Hippocampal formation (tissue), 2 donors: ENCODE measurements at regions not wholly inside any gene's neighbourhood (a gene's known extent, or its start where the extent isn't known, plus 50 kb on each side); places are given as distances from the start of the nearest gene placed in this dataset.
A peak's percentile ranks its signal among the peaks of the same experiment; 100 is the strongest.

Experiments used
- DNase-seq, 2 donors: peaks; one replicate each; lab custom pipeline; 2025; lab: John Stamatoyannopoulos, UW

DNA sequence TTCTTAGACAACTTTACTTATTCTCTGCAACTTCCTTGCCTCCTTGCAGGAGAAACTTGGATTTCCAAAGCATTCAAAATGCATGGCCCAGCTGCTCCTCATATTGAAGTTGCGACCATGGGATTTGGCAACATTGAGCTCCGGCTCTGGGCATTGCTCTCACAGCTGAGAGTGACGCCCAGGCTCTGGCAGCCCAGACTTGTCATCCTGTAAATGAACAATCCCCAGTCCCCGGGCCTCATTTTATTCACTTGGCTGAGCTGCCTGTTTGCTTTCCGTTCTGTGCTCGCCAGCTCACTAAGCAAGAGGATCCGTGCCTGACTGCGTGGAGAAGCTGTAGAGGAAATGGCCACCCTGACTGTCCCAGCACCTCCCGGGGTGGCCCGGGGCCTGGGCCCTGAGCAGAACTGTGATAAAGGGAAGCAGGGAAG lies 119.5 kb upstream of the CD93 start:
- DNase-seq: peak; percentile 61 to 84

DNA sequence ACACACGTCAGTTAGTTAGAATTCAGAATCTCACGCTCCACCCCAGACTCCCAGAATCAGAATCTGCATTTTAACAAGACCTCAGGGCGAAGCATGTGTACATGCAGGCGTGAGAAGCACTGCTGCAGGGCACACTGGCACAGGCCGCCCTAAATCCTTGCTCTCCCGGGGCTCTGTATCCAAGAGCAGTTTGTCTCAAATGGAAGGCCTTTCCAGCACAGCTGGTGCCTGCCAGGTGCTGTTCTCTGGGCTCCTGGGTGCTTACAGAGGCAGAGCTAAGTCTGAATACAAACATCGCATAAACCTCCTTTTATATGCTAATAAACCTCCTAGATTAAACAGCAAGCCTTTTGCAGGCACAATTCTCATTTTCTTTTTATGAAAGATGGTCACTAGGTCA lies 119.1 kb upstream of the CD93 start:
- DNase-seq: no peak

DNA sequence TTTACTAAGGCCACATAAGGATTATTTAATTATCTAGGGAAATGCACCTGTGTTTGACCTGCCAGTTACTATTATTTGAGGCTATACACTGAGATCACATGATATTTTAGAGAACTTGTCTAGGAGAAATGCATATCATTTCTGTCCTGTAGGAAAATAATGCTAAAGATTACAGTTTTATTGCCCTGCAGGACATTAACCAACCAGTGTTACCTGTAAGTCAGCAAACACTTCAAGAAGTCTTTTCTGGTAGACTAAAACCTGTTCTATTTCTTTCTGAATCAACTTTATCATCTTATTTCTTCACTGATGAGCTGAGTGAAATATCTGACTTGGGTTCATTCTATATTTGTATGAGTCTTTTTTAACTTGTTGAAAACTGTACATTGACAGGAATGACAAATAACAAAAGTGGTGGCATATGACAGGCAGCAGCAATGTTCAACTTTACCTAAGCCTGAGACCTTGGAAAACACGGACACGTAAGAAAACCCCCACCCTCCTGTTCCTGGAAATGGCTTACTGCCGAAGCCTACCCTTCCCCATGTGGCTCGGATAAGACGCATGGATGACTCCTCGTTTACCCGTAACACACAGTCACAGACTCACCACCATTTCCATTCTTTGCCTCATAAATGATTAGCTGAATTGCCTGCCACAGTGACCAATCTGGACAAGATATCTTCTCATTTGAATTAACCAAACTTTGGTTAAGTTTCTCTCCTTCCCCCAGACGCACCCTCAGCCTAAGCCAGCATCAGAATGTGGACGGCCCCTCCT lies 118.0 kb upstream of the CD93 start:
- no peak for DNase-seq

DNA sequence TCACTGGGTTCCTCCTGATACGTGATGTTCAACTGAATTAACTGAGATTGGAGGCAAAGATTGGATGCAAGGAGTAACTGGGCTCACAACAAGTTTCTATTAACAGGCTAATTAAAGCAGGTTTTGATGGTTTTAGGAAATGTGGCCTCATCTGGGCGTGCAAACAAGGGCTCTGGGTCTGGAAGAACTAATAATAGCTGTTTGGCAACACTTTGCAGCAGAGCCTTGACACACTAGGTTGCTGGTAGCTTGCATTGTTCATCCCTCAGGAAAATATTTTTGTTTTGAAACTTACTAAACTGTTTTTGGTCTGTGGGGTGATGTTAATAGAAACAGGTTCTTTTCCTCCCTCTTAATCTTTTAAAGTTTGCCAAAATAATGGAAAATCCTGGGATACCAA lies 117.2 kb upstream of the CD93 start:
- no peak for DNase-seq

DNA sequence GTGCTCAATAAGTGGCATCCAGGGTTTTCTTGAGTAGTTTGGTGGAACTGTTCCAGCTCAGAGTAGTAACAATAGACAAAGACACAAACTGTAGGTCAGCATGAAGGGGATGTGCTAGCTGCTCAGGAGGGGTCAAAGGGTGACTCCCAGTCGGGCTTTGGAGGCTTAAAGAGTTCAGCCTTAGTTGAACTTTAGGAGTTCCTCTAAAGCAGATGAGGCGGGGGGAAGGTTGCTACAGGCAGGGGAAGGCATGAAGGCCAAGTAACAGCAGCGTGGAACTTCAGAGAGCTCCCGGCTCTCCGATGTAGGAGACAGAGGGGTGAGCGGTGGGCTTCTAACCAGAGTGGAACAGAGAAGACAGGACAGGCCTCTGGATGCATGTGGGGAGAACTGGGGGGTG lies 115.5 kb upstream of the CD93 start:
- DNase-seq: no peak

DNA sequence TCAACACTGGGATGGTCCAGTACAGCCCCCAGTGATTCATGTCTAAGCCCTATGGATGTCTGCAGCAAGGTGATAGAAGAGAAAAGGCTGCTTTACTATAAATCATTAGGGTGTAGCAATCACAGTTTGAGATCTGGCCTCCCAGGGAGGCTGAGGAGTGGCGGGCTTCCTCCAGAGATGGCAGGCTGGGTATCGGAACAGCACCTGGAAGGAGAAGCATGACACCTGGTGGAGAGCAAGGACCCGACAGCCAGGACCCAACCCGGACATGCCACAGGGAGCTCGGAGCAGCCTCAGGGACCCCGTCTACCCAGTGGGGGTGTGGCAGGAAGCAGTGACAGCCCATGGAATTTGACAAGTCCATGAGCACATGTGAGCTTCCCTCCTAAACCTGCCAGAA lies 114.8 kb upstream of the CD93 start:
- DNase-seq: no peak

DNA sequence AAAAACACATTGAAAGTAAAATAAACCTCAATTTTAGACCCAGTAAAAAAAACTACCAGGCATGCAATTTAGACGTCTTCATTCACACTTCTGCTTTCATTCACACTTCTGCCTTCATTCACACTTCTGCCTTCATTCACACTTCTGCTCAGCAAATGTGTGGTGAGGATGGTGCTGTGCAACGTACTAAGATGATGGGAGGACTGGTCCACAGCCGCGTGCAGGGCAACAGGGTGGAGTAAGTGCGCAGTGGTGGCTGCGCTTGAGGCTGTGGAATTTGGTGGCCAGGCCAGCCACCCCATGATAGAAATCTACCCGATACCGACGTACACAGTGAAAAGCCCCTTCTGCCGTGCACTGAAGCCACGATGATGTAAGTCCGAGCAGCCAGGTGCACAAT lies 114.3 kb upstream of the CD93 start:
- no peak for DNase-seq

DNA sequence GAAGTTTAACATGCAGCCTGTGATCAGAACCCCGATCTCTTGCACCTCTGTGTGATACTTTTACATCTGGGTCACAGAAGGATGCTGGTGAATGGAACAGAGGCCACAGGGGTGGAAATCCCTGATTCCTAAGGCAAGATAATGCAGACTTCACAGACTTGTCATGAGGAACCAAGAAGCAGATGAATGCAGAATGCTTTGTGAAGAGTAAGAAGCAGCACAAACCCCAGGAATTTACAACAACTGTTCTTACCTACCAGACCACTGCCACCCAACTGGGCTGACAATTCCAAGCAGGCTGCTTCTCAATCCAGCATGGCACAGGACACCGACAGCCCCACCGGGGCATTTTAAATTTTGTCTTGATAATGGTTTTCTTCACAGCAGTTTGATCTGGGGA lies 113.2 kb upstream of the CD93 start:
- no peak for DNase-seq

DNA sequence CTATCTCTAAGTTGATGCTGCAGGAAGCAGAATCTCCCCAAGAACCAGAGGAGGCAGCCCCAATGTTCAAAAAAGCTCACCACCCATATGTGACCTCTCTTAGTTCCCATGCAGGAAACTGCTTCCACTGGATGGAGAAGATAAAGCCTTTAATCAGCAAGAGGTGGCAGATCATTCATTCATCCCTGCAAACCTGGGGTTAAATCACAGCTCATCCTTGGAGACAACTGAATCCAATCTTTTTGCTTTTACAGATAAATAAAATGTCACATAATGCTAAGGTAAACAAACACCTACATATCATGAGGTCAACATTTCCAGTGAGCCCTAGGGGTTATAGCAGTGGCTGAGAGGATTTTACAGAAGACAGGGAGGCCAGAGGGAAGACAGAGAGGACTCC lies 112.7 kb upstream of the CD93 start:
- no peak for DNase-seq

DNA sequence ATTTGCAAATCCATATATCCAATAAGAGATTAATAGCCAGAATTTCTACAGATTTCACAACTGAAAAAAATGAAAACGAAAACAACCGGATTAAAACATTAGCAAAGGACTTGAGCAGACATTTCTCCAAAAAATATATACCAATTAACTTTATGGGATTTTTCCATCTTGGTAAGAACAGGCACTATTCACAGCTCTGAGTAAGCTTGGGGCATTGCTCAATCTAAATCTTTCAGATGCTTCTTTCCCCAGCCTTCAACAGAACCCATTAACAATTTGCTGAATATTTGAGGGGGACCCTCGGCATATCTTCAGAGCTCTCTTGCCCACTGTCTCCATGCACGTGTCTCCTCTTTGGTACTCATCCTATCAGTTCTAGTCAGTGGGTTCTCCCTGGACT lies 111.7 kb upstream of the CD93 start:
- no peak for DNase-seq

DNA sequence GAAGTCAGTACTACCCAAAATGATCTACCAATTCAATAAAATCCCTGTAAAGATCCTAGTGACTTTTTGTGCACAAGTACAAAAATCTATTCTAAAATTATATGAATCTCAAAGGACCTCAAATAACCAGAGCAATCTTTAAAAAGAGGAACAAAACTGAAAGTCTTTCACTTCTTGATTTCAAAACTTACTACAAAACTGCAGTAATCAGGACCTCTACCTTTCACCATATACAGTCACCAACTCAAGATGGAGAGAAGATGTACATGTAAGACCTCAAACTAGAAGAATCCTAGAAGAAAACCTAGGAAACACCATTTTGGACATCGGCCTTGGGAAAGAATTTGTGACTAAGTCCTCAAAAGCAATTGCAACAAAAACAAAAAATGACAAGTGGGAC lies 109.5 kb upstream of the CD93 start:
- DNase-seq: no peak

DNA sequence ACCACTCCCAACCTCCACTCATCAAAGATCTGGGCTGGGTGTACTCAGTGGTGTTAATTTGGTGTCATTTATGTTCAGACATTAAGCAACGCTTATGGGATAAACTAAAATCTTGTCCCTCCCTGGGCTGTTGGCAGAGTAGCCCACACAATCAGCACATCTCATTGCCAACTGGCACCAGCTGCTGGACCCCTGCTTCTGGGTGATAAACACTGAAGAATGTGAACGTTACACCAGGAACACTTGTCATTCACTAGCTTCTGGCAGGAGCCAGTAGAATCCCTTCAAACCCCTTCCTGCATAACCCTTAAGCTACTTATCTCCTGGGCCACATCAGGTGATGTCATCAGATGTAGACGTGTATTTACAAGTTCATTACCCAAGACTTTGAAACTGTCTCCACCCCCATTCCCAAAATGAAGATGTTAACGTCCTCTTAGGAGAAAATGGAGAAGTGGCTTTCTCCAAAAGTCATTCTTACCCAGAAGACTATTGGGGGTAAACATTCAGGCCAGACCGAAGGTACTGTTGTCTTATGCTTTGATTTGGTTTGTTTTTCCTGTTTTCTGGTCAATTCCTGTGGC lies 107.8 kb upstream of the CD93 start:
- DNase-seq: no peak

DNA sequence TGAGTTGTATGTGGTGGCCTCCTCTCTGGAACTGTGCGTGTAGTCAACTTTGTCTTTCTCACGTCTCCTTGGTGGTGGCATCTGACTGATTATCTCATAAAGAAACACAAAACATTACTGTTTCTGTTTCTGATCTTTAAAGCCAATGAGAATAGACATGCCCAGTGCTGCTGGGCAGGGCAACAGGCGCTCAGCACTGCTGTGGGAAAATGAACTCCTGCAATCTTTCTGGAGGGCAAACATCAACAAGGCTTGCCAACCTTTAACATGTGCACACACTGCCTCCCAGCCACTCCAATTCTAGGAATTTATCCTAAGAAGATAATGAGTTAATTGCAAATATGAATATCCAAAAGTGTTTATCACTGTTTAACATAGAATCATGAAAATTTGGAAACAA lies 106.3 kb upstream of the CD93 start:
- DNase-seq: no peak

DNA sequence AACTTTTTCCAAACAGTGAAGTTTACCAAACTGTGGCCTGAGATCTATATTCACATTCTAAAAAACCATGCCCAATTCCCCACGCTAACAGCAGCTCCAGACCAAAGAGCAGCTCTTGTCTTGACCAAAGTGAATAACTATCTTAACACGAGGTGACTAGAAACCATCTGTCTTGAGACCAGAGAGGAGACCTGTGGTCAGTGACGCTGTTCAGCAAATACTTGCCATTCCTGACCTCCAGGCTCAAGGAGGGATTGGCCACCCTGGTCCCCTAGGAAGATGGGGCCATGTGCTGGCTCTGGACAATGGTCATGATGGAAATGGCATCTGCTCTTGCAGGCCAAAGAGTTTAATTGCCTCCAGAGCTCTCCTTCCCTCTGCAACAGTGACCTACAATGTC lies 104.4 kb upstream of the CD93 start:
- no peak for DNase-seq

DNA sequence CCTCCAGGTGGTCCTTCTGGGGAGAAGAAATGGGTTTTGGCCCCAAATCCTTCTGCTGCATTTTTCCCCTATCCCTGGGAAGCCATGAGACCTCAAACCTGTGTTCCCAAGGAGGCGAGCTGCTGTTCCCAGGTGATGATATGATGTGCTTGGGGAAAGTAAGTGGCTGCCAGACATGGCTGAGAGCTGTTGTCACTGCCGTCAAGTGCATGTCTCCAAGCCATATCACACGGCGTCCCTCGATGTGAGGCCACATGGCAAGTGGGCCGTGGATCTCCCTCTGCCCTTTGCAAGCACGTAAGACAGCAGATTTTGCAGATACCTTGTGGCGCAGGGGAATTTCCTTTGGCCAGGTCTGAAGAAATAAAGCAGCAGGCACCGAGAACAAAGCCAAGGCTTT lies 103.7 kb upstream of the CD93 start:
- no peak for DNase-seq

DNA sequence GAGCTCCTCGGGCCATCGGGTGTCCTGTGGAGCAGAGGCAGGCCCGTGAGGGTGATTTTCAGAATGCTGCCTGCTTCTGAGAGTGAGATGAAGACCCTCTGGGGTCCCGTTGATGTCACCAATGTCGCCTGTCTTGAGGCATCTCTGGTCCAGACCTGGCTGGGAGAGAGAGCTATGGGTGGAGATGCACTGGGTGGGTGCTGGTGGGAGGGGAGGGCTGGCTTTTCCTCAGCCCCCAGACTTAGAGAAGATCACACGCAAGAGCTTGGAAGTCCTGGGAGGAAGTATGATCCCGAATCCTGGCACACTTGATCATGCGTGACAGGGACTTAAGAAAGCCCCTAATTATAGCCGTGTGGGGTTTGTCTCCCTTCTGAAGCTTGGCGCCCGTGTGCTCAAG lies 103.2 kb upstream of the CD93 start:
- no peak for DNase-seq

DNA sequence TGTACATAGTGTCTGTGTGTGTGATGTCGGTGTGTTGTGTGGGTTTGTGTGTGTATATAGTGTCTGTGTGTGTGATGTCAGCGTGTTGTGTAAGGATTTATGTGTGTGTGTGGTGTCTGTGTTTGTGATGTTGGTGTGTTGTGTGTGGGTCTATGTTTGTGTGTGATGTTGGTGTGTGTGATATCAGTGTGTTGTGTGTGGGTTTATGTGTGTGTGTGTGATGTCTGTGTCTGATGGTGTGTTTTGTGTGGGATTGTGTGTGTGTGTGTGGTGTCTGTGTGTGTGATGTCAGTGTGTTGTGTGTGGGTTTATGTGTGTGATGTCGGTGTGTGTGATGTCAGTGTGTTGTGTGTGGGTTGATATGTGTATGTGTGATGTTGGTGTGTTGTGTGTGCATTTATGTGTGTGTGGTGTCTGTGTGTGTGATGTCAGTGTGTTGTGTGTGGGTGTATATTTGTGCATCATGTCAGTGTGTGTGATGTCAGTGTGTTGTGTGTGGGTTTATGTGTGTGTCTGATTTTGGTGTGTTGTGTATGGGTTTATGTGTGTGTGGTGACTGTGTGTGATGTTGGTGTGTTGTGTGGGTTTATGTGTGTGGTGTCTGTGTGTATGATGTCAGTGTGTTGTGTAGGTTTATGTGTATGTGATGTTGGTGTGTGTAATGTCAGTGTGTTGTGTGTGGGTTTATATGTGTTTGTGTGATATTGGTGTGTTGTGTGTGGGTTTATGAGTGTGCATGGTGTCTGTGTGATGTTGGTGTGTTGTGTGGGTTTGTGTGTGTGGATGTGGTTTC lies 102.4 kb upstream of the CD93 start:
- no peak for DNase-seq

DNA sequence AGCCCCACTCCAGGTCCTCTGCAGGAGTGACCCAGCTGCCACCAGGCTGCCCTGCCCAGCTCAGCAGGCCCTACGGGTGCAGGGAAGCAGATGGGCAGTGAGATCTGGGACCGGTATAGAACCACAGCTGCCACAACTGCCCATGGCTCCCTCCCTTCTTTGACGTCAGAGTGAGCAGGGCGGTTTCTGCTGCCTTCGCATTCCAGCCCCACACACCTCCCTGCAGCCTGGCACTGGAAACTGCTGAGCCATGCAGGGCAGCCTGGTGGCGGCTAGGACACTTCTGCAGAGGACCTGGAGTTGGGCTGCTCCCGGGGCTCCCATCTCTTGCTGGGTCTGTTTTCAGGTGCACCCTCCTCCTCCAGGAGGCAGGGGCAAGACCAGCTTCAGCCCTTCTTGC lies 101.6 kb upstream of the CD93 start:
- DNase-seq: no peak

DNA sequence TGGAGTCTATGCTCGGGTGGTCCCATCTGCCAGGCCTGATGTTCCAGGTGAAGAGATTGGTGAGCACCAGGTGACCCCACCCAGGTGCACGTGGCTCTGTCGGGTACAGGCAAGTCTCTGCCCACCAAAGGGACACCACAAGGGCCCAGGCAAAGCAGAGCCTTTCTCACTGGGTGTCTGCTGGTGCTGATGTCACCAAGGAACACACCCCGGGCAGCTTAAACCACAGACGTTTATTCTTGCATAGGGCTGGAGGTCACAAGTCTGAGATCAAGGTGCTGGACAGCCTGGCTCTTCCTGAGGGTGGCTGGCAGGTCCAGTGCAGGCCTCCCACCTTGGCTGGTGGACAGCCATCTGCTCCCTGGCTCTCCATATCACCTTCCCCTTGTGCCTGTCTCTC lies 100.7 kb upstream of the CD93 start:
- no peak for DNase-seq

DNA sequence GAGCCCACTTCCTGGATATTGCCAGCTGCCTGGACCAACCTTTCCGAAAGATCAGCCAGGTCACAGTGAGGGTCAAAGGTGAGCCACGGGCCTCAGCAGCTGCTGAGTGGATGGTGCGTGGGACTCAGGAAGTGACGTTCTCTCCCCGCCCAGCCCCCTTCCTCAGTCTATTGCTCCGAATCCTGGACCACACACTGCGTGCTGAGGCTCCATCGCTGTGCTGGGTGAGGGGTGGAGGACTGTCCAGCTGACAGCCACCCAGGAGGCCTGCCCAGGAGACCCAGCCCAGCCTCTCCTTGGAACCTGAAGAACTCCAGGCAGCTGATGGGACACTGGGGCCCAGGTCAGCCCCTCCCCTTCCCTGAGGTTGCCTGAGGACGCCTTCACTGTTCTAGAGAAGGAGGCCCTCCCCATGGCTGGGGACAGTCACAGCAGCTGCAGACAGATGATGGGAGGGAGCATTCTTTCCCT lies 94.4 kb upstream of the CD93 start:
- DNase-seq: no peak

DNA sequence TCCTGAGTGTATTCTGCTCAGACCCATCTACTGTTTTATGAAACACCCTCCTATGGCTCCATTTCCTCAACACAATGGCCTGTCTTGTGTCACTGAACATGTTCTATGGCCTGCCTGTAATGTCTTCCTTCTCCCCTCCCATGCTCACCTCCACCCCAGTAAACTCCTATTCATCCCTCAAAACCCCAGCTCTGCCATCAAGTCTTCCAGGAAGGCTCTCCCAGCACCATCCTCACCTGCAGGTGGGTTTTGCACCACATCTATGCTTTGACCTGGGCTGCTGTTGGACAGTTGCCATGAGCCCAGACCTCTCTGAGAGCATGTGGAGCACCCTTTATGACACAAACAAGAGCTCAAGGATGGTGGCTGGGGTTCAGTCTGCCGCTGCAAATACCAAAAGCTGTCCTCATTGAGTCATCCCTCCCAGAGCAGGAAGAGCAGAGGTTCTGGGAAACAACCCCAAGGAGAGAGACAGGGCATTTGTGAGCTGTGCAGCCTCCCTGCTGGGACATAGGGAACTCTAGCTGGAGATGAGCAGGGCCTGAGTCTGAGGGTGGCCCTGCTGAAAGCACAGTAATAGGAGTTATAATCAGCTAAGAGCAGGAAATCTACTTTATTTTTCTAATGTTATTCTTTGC lies 93.8 kb upstream of the CD93 start:
- DNase-seq: no peak

DNA sequence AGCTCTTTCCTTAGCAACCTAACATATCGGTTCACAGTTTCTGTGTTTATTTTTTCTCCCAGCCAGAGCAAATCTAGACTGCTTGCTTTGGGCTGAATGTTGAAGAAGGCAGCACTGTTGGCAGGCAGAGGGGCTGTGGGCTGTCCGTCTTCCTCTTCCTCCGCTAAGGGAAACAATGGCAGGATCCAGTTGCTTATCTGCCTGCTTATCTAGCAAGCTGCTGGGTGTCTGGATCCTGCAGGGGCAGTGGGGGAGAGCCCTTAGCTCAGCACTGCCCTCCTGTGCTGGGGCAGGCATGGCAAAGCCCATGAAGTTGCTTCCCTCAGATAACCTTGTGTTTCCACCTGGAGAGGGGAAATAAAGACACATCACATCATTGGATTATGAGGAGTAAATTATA lies 92.7 kb upstream of the CD93 start:
- no peak for DNase-seq

DNA sequence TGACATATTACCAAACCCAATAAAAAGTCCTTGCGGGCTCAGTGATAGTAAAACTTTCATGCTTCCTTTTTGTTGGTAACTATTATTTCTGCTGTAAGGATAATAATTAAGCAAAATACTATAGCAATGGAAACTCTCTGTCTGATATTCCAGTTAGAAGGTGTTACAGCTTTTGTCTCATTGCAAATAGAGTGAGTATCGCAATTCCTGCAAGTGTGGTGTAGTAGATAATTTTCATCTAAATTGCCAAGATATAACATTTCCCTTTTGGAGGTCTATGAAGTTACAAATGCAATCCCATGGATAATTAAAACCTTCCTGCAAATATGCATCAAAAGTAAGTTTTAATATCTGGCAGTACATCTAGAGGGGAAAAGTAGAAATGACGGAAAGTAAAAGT lies 88.7 kb upstream of the CD93 start:
- no peak for DNase-seq
